Chondrocyte (in vitro differentiated cells): ENCODE measurements at regions not wholly inside any gene's neighbourhood (a gene's known extent, or its start where the extent isn't known, plus 50 kb on each side); places are given as distances from the start of the nearest gene placed in this dataset.

Experiments
- DNase-seq: peaks from one replicate; pipeline ENCODE4 v3.0.0; 2021; ENCODE audit warnings: mixed read lengths, low spot score
- H3K27ac Mint-ChIP-seq: one replicate; pipeline ENCODE4 v1.8.0; 2021; ENCODE audit warnings: mild to moderate bottlenecking, moderate library complexity, mixed read lengths; ENCODE audit not compliant: unreplicated experiment
- H3K27me3 Mint-ChIP-seq: 2 replicates; pipeline ENCODE4 v1.8.0; 2021; ENCODE audit warnings: low read depth, mixed read lengths
- H3K36me3 Mint-ChIP-seq: 2 replicates; pipeline ENCODE4 v1.8.0; 2021; ENCODE audit warnings: low read depth, mixed read lengths
- H3K4me1 Mint-ChIP-seq: 2 replicates; pipeline ENCODE4 v1.8.0; 2021; ENCODE audit warnings: low read depth, mild to moderate bottlenecking, mixed read lengths
- H3K4me3 Mint-ChIP-seq: one replicate; pipeline ENCODE4 v1.8.0; 2021; ENCODE audit warnings: mild to moderate bottlenecking, moderate library complexity, mixed read lengths; ENCODE audit not compliant: unreplicated experiment
- H3K9me3 Mint-ChIP-seq: 2 replicates; pipeline ENCODE4 v1.8.0; 2021; ENCODE audit warnings: low read depth, mixed read lengths
- TF ChIP-seq, protein P1 (sequence below): fragments of 200-600 bp; sonication (generic); IDR thresholded peaks from 2 replicates; pipeline ENCODE4 v1.5.0; 2021; ENCODE audit warnings: antibody characterized with exemption, mild to moderate bottlenecking, moderate library complexity

DNA sequence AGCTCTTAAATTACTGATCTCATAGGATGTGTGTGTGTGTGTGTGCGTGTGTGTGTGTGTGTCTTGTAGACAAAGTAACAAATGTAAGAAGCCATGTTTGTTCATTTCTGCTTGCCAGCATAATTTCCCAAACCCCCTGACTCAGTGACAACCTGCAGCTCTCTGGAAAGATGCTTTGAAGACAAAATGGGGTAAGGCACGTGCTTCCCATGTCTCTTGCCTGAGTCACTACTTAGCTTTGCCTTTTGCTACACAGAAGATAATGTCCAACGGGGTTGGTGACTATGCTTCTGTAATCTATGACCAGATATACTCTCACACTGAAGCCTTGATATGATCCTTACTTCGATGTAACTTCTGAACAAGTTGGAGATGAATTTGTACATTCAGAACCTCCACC, 332.0 kb downstream of the SLC4A3 start:
- peaks cover 3% of the 10 kb centered on the region for H3K4me1 Mint-ChIP-seq
- no peak overlapping the region for H3K4me3 Mint-ChIP-seq
- TF ChIP-seq, protein P1, sequence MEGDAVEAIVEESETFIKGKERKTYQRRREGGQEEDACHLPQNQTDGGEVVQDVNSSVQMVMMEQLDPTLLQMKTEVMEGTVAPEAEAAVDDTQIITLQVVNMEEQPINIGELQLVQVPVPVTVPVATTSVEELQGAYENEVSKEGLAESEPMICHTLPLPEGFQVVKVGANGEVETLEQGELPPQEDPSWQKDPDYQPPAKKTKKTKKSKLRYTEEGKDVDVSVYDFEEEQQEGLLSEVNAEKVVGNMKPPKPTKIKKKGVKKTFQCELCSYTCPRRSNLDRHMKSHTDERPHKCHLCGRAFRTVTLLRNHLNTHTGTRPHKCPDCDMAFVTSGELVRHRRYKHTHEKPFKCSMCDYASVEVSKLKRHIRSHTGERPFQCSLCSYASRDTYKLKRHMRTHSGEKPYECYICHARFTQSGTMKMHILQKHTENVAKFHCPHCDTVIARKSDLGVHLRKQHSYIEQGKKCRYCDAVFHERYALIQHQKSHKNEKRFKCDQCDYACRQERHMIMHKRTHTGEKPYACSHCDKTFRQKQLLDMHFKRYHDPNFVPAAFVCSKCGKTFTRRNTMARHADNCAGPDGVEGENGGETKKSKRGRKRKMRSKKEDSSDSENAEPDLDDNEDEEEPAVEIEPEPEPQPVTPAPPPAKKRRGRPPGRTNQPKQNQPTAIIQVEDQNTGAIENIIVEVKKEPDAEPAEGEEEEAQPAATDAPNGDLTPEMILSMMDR, result no peak
- no peaks in the 10 kb centered on the region for H3K27me3 Mint-ChIP-seq
- peaks cover 1% of the 10 kb centered on the region for H3K36me3 Mint-ChIP-seq
- no peak for DNase-seq
- H3K27ac Mint-ChIP-seq, result no peak overlapping the region
- H3K9me3 Mint-ChIP-seq, result peaks cover 10% of the 10 kb centered on the region

- Mint-ChIP-seq H3K4me1 (peaks cover 16% of the 10 kb centered on the region), H3K4me3 (no peak overlapping the region), H3K27me3 (no peaks in the 10 kb centered on the region), H3K36me3 (no peaks in the 10 kb centered on the region), H3K27ac (no peak overlapping the region), H3K9me3 (peaks cover 6% of the 10 kb centered on the region)
- TF ChIP-seq, protein P1, result no peak
- no peak for DNase-seq
Observed at GRCh38 chr2:219961947-219962498, 334.6 kb downstream of the SLC4A3 start.

DNA sequence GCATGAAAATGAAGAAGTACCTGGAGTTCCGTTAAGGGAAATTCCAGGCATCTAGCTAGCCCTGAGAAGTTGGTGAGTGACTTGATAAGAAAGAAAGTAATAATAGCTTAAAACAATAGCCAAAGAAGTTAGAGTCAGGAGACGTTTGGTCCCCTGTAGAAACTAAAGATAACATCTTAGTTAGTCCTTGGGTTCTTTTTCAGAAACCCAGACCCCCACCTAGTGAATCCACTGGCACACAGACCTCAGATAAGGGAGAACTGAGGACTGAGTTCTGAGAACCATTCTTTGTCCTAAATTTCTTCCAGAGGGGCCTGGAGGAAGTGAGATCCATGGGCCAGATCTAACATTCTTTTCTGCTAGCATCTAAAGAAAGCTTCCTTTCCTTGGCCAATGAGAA, 335.4 kb downstream of the SLC4A3 start:
- Mint-ChIP-seq H3K27me3 (no peaks in the 10 kb centered on the region), H3K27ac (no peak overlapping the region), H3K4me3 (no peak overlapping the region), H3K36me3 (no peaks in the 10 kb centered on the region), H3K4me1 (peaks cover 16% of the 10 kb centered on the region), H3K9me3 (peaks cover 1% of the 10 kb centered on the region)
- no peak for DNase-seq
- TF ChIP-seq, protein P1, result no peak

DNA sequence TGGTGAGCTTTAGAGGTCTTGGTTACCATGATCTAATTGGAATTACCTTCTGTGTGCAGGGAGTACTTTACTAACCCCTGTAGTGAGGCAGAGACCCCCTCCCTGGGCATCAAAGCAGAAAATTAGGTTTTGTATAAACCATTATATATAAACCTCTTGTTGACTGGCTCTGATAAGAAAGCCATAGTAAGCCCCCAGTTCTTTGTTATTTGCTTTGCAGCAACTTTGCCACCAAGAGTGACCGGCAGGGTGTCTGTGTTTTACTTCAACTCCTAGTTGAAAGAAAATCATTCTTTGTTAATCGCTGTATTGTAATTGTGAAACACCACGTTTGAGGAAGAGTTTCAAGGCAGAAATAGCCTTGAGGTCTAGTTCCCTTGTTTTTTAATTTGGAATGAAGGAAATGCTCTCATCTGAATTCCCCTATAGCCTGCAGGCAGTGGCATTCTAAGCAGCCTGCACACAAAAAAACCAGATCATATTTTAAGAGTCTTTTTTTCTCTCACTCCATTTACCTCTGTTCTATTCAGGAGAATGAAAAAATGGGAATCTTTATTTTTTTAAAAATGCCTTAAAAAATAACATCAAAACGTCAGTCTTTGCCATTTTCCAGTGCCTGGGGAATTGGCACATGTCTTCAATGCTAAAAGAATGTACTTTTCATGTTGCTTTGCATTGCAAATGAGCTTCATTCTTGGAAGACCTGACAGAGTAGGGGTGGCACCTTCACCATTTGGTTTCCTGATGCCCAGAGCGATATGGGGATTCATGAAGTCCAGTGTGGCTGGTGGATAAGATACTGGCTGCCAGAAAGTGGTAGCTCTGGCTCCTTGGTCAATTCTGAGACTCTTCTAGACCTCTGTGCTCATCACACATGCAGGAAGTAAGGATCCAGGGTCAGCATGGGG, 338.1 kb downstream of the SLC4A3 start:
- peaks cover 20% of the 10 kb centered on the region for H3K4me1 Mint-ChIP-seq

More for the DNA sequence above, 338.1 kb downstream of the SLC4A3 start:
- Mint-ChIP-seq H3K9me3 (no peaks in the 10 kb centered on the region), H3K36me3 (no peaks in the 10 kb centered on the region), H3K27me3 (no peaks in the 10 kb centered on the region), H3K27ac (no peak overlapping the region), H3K4me3 (no peak overlapping the region)
- TF ChIP-seq, protein P1, result no peak
- DNase-seq, result no peak
